Lower lobe of right lung (tissue), 2 donors: ENCODE measurements at regions not wholly inside any gene's neighbourhood (a gene's known extent, or its start where the extent isn't known, plus 50 kb on each side); places are given as distances from the start of the nearest gene placed in this dataset.
A peak's percentile ranks its signal among the peaks of the same experiment; 100 is the strongest.

Experiments used
- ATAC-seq, 2 donors: fragments of 200-7000 bp; cut with Tn5 transposase; one replicate each; pipeline ENCODE4 v1.9.1; 2020 to 2022; ENCODE audit warnings: mild to moderate bottlenecking in 2 of 2, moderate library complexity in 2 of 2
- DNase-seq: peaks from one replicate; pipeline ENCODE4 v3.0.0-alpha.2; 2020
- H3K27ac ChIP-seq: fragments of 200-600 bp; one replicate; pipeline ENCODE4 v1.8.0; 2022
- H3K27me3 ChIP-seq: fragments of 200-600 bp; one replicate; pipeline ENCODE4 v1.8.0; 2022; ENCODE audit warnings: low read depth
- H3K36me3 ChIP-seq: fragments of 200-600 bp; one replicate; pipeline ENCODE4 v1.8.0; 2022; ENCODE audit warnings: mild to moderate bottlenecking
- H3K4me1 ChIP-seq: fragments of 200-600 bp; one replicate; pipeline ENCODE4 v1.8.0; 2022
- H3K4me3 ChIP-seq: fragments of 200-600 bp; one replicate; pipeline ENCODE4 v1.8.0; 2022; ENCODE audit warnings: mild to moderate bottlenecking
- H3K9me3 ChIP-seq: fragments of 200-600 bp; one replicate; pipeline ENCODE4 v1.8.0; 2022
- CTCF ChIP-seq: fragments of 200-600 bp; IDR thresholded peaks from one replicate; pipeline ENCODE4 v1.8.0; 2022; ENCODE audit warnings: antibody characterized with exemption, mild to moderate bottlenecking
- intact Hi-C: fragments of 100-400 bp; cut with DNase I; formaldehyde crosslinking; loops from one replicate; pipeline ENCODE4 v1.11.0; 2022
- donor health status: DM: no; HTN: yes; CAD: no; lungs with severe emphysema.

GRCh38 chr10:2982146-2982545 lies 85.2 kb upstream of the PFKP start:
- ATAC-seq (no peak), DNase-seq (no peak)
- H3K27ac ChIP-seq, result no peak overlapping the region
- H3K27me3 ChIP-seq, result no peaks in the 10 kb centered on the region
- TF ChIP-seq CTCF, result no peak
- no peaks in the 10 kb centered on the region for H3K9me3 ChIP-seq
- no peaks in the 10 kb centered on the region for H3K36me3 ChIP-seq
- intact Hi-C loops, result no loop called here
- H3K4me1 ChIP-seq, result peaks cover 18% of the 10 kb centered on the region
- H3K4me3 ChIP-seq, result no peak overlapping the region

GRCh38 chr10:2981361-2981801 lies 86.0 kb upstream of the PFKP start:
- peaks cover 12% of the 10 kb centered on the region for H3K4me1 ChIP-seq
- H3K36me3 ChIP-seq, result no peaks in the 10 kb centered on the region
- ATAC-seq (no peak), DNase-seq (no peak)
- H3K4me3 ChIP-seq, result no peak overlapping the region
- TF ChIP-seq CTCF, result no peak
- H3K9me3 ChIP-seq, result no peaks in the 10 kb centered on the region
- intact Hi-C loops, result no loop called here
- H3K27ac ChIP-seq, result no peak overlapping the region
- no peaks in the 10 kb centered on the region for H3K27me3 ChIP-seq

GRCh38 chr10:2980791-2981360 lies 86.5 kb upstream of the PFKP start:
- Histone ChIP-seq H3K27me3 (no peaks in the 10 kb centered on the region), H3K4me1 (peaks cover 9% of the 10 kb centered on the region), H3K9me3 (no peaks in the 10 kb centered on the region), H3K27ac (no peak overlapping the region), H3K36me3 (no peaks in the 10 kb centered on the region), H3K4me3 (no peak overlapping the region)
- intact Hi-C loops, result no loop called here
- DNase-seq (no peak), ATAC-seq (no peak)
- no peak for TF ChIP-seq CTCF

- intact Hi-C loops, result no loop called here
- H3K27ac ChIP-seq, result no peak overlapping the region
- TF ChIP-seq CTCF, result no peak
- no peaks in the 10 kb centered on the region for H3K27me3 ChIP-seq
- H3K4me3 ChIP-seq, result no peak overlapping the region
- H3K36me3 ChIP-seq, result no peaks in the 10 kb centered on the region
- H3K4me1 ChIP-seq, result peaks cover 6% of the 10 kb centered on the region
- no peak for DNase-seq
- no peaks in the 10 kb centered on the region for H3K9me3 ChIP-seq
- no peak for ATAC-seq
These were observed 87.2 kb upstream of the PFKP start for GRCh38 chr10:2980116-2980515.

- ATAC-seq, result peak; percentile 72 to 79
- Histone ChIP-seq H3K4me1 (peaks cover 6% of the 10 kb centered on the region), H3K27me3 (no peaks in the 10 kb centered on the region), H3K9me3 (no peaks in the 10 kb centered on the region), H3K36me3 (no peaks in the 10 kb centered on the region), H3K4me3 (no peak overlapping the region), H3K27ac (no peak overlapping the region)
- intact Hi-C loops, result no loop called here
- no peak for TF ChIP-seq CTCF
- DNase-seq, result no peak
These were observed 88.0 kb upstream of the PFKP start for GRCh38 chr10:2979306-2979705.
